ENCODE measurements at regions not wholly inside any gene's neighbourhood (a gene's known extent, or its start where the extent isn't known, plus 50 kb on each side); places are given as distances from the start of the nearest gene placed in this dataset.

DNA sequence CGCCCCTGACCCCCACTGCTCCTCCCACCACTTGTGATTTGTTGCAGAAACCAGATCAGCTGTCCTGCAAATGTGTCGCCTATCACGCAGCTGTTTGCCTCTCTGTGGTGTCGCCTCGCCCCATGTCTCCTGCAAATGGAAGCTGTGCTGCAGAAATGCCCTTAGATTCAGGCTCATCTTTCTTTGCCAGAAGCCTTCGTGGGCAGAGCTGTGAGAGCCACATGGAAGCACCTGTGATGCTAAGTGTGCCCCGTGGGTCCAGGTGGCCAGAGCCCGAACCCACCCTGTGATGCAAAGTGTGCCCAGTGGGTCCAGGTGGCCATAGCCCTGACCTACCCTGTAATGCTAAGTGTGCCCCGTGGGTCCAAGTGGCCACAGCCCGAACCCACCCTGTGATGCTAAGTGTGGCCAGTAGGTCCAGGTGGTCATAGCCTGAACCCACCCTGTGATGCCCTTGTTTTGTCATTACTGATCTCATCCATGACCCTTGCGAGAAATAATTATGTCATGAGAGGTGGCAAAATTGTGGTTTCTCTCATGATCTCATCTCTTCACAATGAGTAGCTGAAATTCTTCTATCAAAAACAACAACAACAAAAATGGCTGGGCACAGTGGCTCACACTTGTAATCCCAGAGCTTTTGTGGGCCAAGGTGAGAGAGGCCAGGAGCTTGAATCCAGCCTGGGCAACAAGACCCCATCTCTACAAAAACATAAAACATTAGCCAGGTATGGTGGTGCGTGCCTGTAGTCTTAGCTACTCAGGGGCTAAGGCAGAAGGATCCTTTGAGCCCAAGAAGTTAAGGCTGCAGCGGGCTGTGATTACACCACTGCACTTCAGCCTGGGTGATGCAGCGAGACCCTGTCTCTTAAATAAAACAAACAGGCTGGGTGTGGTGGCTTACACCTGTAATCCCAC, 187.4 kb downstream of the GOLGA6L6 start:
- peaks cover 0 to 5% of the 10 kb centered on the region in 2 donors for H3K4me1 ChIP-seq (ENCODE audit: control insufficient read depth in 2 of 2, insufficient read depth in 2 of 2, low read length in 2 of 2)
- H3K9me3 Mint-ChIP-seq (ENCODE audit: insufficient read depth): no peaks in the 10 kb centered on the region
- intact Hi-C loops (cut with micrococcal nuclease): no loop called here

More for the DNA sequence above, 187.4 kb downstream of the GOLGA6L6 start:
- no peak overlapping the region for H3K9ac ChIP-seq (ENCODE audit: low read length)
- H3K4me1 Mint-ChIP-seq: no peaks in the 10 kb centered on the region
- peaks cover 3% of the 10 kb centered on the region for H3K27me3 Mint-ChIP-seq
- H2AFZ ChIP-seq (ENCODE audit: insufficient read depth, low read depth, low read length, poor library complexity, severe bottlenecking): no peak overlapping the region
- H3K9me3 ChIP-seq (ENCODE audit: control extremely low read depth in 1 of 3, control insufficient read depth in 2 of 3, insufficient read depth in 1 of 3, low read length in 2 of 3): peaks cover 0 to 56% (median 0%) of the 10 kb centered on the region in 3 donors
- TF ChIP-seq, protein P1, sequence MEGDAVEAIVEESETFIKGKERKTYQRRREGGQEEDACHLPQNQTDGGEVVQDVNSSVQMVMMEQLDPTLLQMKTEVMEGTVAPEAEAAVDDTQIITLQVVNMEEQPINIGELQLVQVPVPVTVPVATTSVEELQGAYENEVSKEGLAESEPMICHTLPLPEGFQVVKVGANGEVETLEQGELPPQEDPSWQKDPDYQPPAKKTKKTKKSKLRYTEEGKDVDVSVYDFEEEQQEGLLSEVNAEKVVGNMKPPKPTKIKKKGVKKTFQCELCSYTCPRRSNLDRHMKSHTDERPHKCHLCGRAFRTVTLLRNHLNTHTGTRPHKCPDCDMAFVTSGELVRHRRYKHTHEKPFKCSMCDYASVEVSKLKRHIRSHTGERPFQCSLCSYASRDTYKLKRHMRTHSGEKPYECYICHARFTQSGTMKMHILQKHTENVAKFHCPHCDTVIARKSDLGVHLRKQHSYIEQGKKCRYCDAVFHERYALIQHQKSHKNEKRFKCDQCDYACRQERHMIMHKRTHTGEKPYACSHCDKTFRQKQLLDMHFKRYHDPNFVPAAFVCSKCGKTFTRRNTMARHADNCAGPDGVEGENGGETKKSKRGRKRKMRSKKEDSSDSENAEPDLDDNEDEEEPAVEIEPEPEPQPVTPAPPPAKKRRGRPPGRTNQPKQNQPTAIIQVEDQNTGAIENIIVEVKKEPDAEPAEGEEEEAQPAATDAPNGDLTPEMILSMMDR (IDR thresholded peaks at IDR 0.05): no peak
- TF ChIP-seq EZH2 (IDR thresholded peaks at IDR 0.05; ENCODE audit: borderline replicate concordance, insufficient read depth, low read depth, low read length, poor library complexity, severe bottlenecking): no peak
- no peak overlapping the region for H3K4me3 ChIP-seq (ENCODE audit: control extremely low read depth in 1 of 5, extremely low read depth in 1 of 5, insufficient read depth in 1 of 5, low read depth in 2 of 5, low read length in 4 of 5)
- H3K27ac Mint-ChIP-seq: no peak overlapping the region
- CTCF ChIA-PET: interaction anchor here (1.1 kb wide), 1 partner anchor 9 kb away, joined by 4 read pairs; no protein-coding TSS in a partner anchor
- no peak overlapping the region for H3K4me3 Mint-ChIP-seq
- H3K27me3 ChIP-seq (replicated peaks in 1 of 4; ENCODE audit: control extremely low read depth in 1 of 4, control insufficient read depth in 3 of 4, insufficient read depth in 4 of 4, low read length in 3 of 4): peaks cover 0 to 11% (median 0%) of the 10 kb centered on the region in 4 experiments
- WGBS (ENCODE audit: insufficient coverage): 81% methylated on average over 14 of the region's 14 CpGs
- no peaks in the 10 kb centered on the region for H3K79me2 ChIP-seq (ENCODE audit: control insufficient read depth, insufficient read depth, low read length)
- no peak overlapping the region for H3K4me2 ChIP-seq (replicated peaks; ENCODE audit: low read depth, low read length, poor library complexity, severe bottlenecking)
- H3K36me3 ChIP-seq (replicated peaks in 1 of 2; ENCODE audit: control extremely low read depth in 1 of 2, control insufficient read depth in 1 of 2, extremely low read depth in 1 of 2, insufficient read depth in 2 of 2, low read length in 1 of 2): no peaks in the 10 kb centered on the region
- no peak overlapping the region for H3K27ac ChIP-seq (ENCODE audit: low read length in 2 of 2)
- ATAC-seq (ENCODE audit: low read depth) (no peak), DNase-seq (no peak)
- H4K20me1 ChIP-seq (ENCODE audit: control insufficient read depth, insufficient read depth, low read length, poor library complexity, severe bottlenecking): no peaks in the 10 kb centered on the region
- POLR2A ChIA-PET: no interaction called here
